Activated CD8-positive, alpha-beta T cell treated with anti-CD3 and anti-CD28 coated beads, Interleukin-2, amount 10 ng/mL, durations not matched to agents 7 days and 5 days (primary cell): ENCODE measurements at regions not wholly inside any gene's neighbourhood (a gene's known extent, or its start where the extent isn't known, plus 50 kb on each side); places are given as distances from the start of the nearest gene placed in this dataset.

ENCODE experiments used
- ATAC-seq: fragments of 150-1000 bp; cut with Tn5 transposase; one replicate; pipeline ENCODE4 v1.10.0; 2021; ENCODE audit warnings: moderate library complexity
- CTCF ChIA-PET: fragments of 350-600 bp; sonication (Branson Sonifier 250); formaldehyde crosslinking; loops from one replicate; lab custom pipeline; 2021; ENCODE audit warnings: antibody characterized with exemption; lab: Charles Lee
- POLR2A ChIA-PET: fragments of 350-600 bp; sonication (Branson Sonifier 250); formaldehyde crosslinking; loops from one replicate; lab custom pipeline; 2021; ENCODE audit warnings: antibody characterized with exemption; lab: Charles Lee
- DNase-seq: peaks from one replicate; pipeline ENCODE4 v3.0.0-alpha.2; 2020
- H3K27ac Mint-ChIP-seq: one replicate; pipeline ENCODE4 v1.8.0; 2021; ENCODE audit warnings: mild to moderate bottlenecking, mixed read lengths
- H3K27me3 Mint-ChIP-seq: one replicate; pipeline ENCODE4 v1.8.0; 2021; ENCODE audit warnings: low read depth, mixed read lengths
- H3K36me3 Mint-ChIP-seq: one replicate; pipeline ENCODE4 v1.8.0; 2021; ENCODE audit warnings: low read depth, mixed read lengths
- H3K4me1 Mint-ChIP-seq: one replicate; pipeline ENCODE4 v1.8.0; 2021; ENCODE audit warnings: low read depth, mixed read lengths
- H3K4me3 Mint-ChIP-seq: one replicate; pipeline ENCODE4 v1.8.0; 2021; ENCODE audit warnings: mild to moderate bottlenecking, mixed read lengths
- H3K9me3 Mint-ChIP-seq: one replicate; pipeline ENCODE4 v1.8.0; 2022; ENCODE audit warnings: mixed read lengths; ENCODE audit not compliant: insufficient read depth

DNA sequence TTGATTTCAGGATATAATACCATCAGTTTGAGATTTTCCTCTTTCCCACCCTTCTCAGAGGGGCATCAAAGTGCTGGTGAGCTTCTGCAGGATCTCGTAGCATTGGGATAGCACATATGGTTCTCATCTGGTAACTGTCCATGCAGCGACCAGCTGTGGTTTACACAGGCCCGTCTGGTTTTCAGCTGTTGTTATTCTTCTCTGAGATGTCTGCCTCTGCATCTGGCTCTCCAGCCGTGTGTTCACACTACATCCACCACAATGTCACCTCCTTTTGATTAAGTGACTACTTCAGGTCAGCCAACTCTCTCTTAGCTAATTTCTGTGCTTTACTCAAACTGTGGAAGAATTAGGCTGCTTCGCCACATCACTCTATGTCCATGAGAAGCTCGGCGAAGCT lies 676.7 kb upstream of the TENM3 start:
- Mint-ChIP-seq H3K27me3 (no peaks in the 10 kb centered on the region), H3K27ac (no peak overlapping the region), H3K9me3 (no peaks in the 10 kb centered on the region), H3K4me3 (no peak overlapping the region), H3K4me1 (no peaks in the 10 kb centered on the region), H3K36me3 (no peaks in the 10 kb centered on the region)
- ChIA-PET POLR2A (interaction anchor here (0.6 kb wide), 1 partner anchor 64 kb away, joined by 5 read pairs; no protein-coding TSS in a partner anchor), CTCF (no interaction called here)
- DNase-seq (no peak), ATAC-seq (no peak)

DNA sequence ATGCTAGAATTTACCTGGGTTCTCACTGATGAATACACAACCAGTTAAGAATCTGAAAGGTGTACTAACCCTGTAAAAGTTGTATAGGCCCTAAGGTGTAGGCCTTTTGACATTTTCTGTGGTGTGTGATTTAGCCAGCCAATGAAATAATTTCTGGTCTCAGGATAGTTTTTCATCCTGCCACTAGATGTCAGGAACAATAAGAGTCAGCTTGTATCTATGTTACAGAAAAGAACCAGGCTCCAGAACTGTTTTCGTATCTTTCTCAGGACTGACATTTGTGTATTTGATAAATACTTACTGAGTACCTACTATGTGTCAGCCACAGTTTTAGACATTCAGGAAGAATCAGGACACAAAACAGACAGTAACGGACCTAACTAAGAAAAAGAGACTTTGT lies 673.6 kb upstream of the TENM3 start:
- Mint-ChIP-seq H3K36me3 (no peaks in the 10 kb centered on the region), H3K4me1 (no peaks in the 10 kb centered on the region), H3K27ac (no peak overlapping the region), H3K27me3 (no peaks in the 10 kb centered on the region), H3K4me3 (no peak overlapping the region), H3K9me3 (no peaks in the 10 kb centered on the region)
- DNase-seq = no peak
- POLR2A ChIA-PET = no interaction called here
- ATAC-seq = no peak
- CTCF ChIA-PET = no interaction called here

- Mint-ChIP-seq H3K27ac (no peak overlapping the region), H3K27me3 (no peaks in the 10 kb centered on the region), H3K9me3 (no peaks in the 10 kb centered on the region), H3K4me3 (no peak overlapping the region), H3K36me3 (no peaks in the 10 kb centered on the region), H3K4me1 (no peaks in the 10 kb centered on the region)
- CTCF ChIA-PET = no interaction called here
- DNase-seq (no peak), ATAC-seq (no peak)
- POLR2A ChIA-PET = no interaction called here
Measured at GRCh38 chr4:181578911-181579310, 664.3 kb upstream of the TENM3 start.

DNA sequence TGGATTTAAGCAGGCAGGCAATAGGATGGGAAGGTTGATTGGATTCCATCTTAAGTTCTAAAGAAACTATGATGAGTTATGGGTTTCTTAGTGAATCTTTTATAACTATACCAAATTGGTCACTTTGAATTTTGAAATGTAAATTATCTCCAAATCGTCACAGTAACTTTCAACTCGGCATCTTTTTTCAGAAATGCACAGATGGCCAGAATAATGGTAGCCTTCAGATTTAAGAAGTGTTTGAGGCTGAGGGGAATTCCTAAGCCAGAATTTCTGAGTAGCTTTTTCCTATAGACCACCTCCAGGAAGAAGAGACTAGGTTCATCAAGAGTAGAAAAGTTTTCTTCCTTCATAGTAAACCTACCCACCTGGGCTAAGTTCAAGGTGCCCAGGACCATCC lies 663.7 kb upstream of the TENM3 start:
- Mint-ChIP-seq H3K9me3 (no peaks in the 10 kb centered on the region), H3K36me3 (no peaks in the 10 kb centered on the region), H3K27ac (no peak overlapping the region), H3K4me3 (no peak overlapping the region), H3K27me3 (no peaks in the 10 kb centered on the region), H3K4me1 (no peaks in the 10 kb centered on the region)
- DNase-seq (no peak), ATAC-seq (no peak)
- POLR2A ChIA-PET = no interaction called here
- CTCF ChIA-PET = no interaction called here

GRCh38 chr4:181581983-181582382 lies 661.2 kb upstream of the TENM3 start:
- ChIA-PET CTCF (no interaction called here), POLR2A (no interaction called here)
- Mint-ChIP-seq H3K27ac (no peak overlapping the region), H3K4me1 (no peaks in the 10 kb centered on the region), H3K4me3 (no peak overlapping the region), H3K36me3 (no peaks in the 10 kb centered on the region), H3K27me3 (no peaks in the 10 kb centered on the region), H3K9me3 (no peaks in the 10 kb centered on the region)
- no peak for ATAC-seq
- no peak for DNase-seq

GRCh38 chr4:181582595-181582994 lies 660.6 kb upstream of the TENM3 start:
- no peaks in the 10 kb centered on the region for H3K9me3 Mint-ChIP-seq
- no peaks in the 10 kb centered on the region for H3K27me3 Mint-ChIP-seq
- ChIA-PET POLR2A (no interaction called here), CTCF (no interaction called here)
- H3K36me3 Mint-ChIP-seq = no peaks in the 10 kb centered on the region
- H3K4me3 Mint-ChIP-seq = no peak overlapping the region
- H3K27ac Mint-ChIP-seq = no peak overlapping the region
- ATAC-seq (no peak), DNase-seq (no peak)
- H3K4me1 Mint-ChIP-seq = no peaks in the 10 kb centered on the region

DNA sequence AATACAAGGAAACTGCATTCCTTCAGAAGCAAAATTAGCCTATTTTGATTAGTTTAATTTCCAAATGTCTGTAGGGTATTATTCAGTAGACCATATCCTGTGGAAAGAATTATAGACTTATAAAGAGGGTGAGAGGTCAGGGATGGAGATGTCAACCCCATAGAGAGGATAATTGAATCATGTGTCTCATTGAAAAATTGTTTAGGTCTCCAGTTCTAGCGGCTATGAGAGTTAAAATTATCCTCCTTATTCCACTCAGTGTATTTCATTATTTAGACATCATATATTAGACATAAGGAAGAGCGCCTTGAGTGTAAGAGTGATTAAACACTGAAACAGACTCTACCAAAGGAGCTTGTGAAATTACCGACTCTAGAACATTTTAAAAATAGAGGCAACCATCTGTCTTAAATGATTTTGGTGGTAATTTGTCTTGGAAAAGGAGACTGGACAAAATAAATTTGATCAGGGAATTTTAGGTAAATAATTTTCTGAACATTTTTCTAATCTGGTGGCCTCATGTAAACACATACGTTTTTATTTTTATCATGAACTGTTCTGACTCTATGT lies 654.4 kb upstream of the TENM3 start:
- POLR2A ChIA-PET = no interaction called here
- Mint-ChIP-seq H3K36me3 (no peaks in the 10 kb centered on the region), H3K27me3 (no peaks in the 10 kb centered on the region), H3K4me1 (no peaks in the 10 kb centered on the region), H3K27ac (no peak overlapping the region), H3K4me3 (no peak overlapping the region), H3K9me3 (no peaks in the 10 kb centered on the region)
- no peak for ATAC-seq
- CTCF ChIA-PET = interaction anchor here (0.7 kb wide), 1 partner anchor 33 kb away, joined by 3 read pairs; no protein-coding TSS in a partner anchor
- DNase-seq = no peak

DNA sequence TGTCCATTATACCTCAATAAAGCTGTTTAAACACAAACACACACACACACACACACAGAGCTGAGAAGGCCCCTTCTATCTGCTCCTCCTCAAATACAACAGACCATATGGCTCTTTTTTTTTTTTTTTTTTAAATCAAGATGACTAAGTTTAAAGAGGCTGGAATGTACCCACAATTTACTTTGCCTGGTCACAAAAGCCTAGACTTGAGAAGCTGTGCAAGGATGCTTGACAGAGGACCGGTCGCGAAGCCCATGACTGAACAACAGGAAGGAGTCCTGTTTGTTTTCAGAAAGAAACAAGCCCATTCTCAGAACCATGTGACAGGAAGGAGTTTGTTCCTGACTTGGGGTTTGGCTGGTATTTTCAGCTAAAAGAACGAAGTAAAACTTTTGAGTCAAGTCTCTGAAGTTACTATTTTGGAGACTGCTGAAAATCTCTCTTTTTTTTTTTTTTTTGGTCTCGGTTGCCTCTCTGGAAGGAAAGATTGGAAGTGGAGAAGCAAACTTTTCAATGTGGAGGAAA lies 650.9 kb upstream of the TENM3 start:
- no peak overlapping the region for H3K27ac Mint-ChIP-seq
- ATAC-seq (no peak), DNase-seq (no peak)
- ChIA-PET CTCF (no interaction called here), POLR2A (no interaction called here)
- no peaks in the 10 kb centered on the region for H3K27me3 Mint-ChIP-seq
- no peak overlapping the region for H3K4me3 Mint-ChIP-seq
- no peaks in the 10 kb centered on the region for H3K4me1 Mint-ChIP-seq
- H3K36me3 Mint-ChIP-seq = no peaks in the 10 kb centered on the region
- H3K9me3 Mint-ChIP-seq = no peaks in the 10 kb centered on the region

GRCh38 chr4:181593703-181594102 lies 649.5 kb upstream of the TENM3 start:
- Mint-ChIP-seq H3K36me3 (no peaks in the 10 kb centered on the region), H3K27ac (no peak overlapping the region), H3K27me3 (no peaks in the 10 kb centered on the region), H3K9me3 (no peaks in the 10 kb centered on the region), H3K4me1 (no peaks in the 10 kb centered on the region), H3K4me3 (no peak overlapping the region)
- no peak for ATAC-seq
- DNase-seq = no peak
- ChIA-PET CTCF (no interaction called here), POLR2A (no interaction called here)

DNA sequence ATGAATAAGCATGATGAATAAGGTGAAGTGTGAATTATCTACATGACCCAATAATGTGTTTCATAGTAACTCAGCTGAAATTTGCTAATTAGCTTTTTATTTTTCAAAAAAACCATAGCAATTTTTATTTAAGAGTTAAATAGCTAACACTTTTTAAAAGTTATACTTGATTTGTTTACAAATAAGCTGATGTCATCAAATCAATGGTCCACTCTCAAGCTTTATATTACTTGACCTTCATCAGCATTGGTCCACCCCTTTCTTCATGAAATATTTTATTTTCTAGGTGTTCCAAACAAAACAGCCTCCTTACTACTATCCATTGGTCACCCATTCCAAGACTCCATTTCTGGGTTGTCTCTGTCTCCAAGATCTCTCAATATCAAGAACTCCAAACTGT lies 649.0 kb upstream of the TENM3 start:
- H3K4me3 Mint-ChIP-seq = no peak overlapping the region
- ChIA-PET CTCF (no interaction called here), POLR2A (no interaction called here)
- no peaks in the 10 kb centered on the region for H3K36me3 Mint-ChIP-seq
- no peak overlapping the region for H3K27ac Mint-ChIP-seq
- no peaks in the 10 kb centered on the region for H3K27me3 Mint-ChIP-seq
- ATAC-seq = no peak
- DNase-seq = no peak
- H3K4me1 Mint-ChIP-seq = no peaks in the 10 kb centered on the region
- no peaks in the 10 kb centered on the region for H3K9me3 Mint-ChIP-seq

GRCh38 chr4:181595716-181596115 lies 647.5 kb upstream of the TENM3 start:
- POLR2A ChIA-PET = no interaction called here
- Mint-ChIP-seq H3K36me3 (no peaks in the 10 kb centered on the region), H3K4me1 (no peaks in the 10 kb centered on the region), H3K9me3 (no peaks in the 10 kb centered on the region), H3K27me3 (no peaks in the 10 kb centered on the region), H3K27ac (no peak overlapping the region), H3K4me3 (no peak overlapping the region)
- CTCF ChIA-PET = no interaction called here
- ATAC-seq (no peak), DNase-seq (no peak)

- H3K36me3 Mint-ChIP-seq = no peaks in the 10 kb centered on the region
Measured at GRCh38 chr4:181597766-181598165, 645.4 kb upstream of the TENM3 start.

DNA sequence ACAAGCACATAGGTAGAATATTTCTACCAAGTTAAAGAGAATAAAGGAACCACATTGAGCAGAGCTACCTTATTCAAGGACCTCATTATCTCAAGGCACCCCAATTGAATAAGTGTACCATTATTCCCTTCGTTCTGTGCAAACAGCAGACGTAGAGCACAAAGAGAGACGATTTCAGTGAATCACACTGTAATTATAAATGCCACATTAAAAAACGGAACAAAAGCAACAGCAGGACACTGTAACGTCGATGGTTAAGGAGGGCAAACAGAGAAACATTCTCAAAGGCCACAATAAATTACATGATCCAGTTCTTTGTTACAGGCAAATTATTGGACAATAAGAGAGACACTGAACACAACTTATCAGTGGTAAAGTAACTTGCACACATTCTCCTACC lies 644.1 kb upstream of the TENM3 start:
- H3K4me3 Mint-ChIP-seq = no peak overlapping the region
- ChIA-PET POLR2A (no interaction called here), CTCF (no interaction called here)
- ATAC-seq (no peak), DNase-seq (no peak)
- no peaks in the 10 kb centered on the region for H3K36me3 Mint-ChIP-seq
- H3K9me3 Mint-ChIP-seq = peaks cover 5% of the 10 kb centered on the region
- no peaks in the 10 kb centered on the region for H3K4me1 Mint-ChIP-seq
- no peaks in the 10 kb centered on the region for H3K27me3 Mint-ChIP-seq
- H3K27ac Mint-ChIP-seq = no peak overlapping the region

More at GRCh38 chr4:181597766-181598165, 645.4 kb upstream of the TENM3 start:
- DNase-seq (no peak), ATAC-seq (no peak)
- ChIA-PET POLR2A (no interaction called here), CTCF (no interaction called here)
- Mint-ChIP-seq H3K27me3 (no peaks in the 10 kb centered on the region), H3K27ac (no peak overlapping the region), H3K9me3 (peaks cover 3% of the 10 kb centered on the region), H3K4me3 (no peak overlapping the region), H3K4me1 (no peaks in the 10 kb centered on the region)
